K562 (cell line): ENCODE measurements at regions not wholly inside any gene's neighbourhood (a gene's known extent, or its start where the extent isn't known, plus 50 kb on each side); places are given as distances from the start of the nearest gene placed in this dataset.
A peak's percentile ranks its signal among the peaks of the same experiment; 100 is the strongest.

ENCODE experiments used
- ATAC-seq: fragments of 200-7000 bp; cut with Tn5 transposase; 3 replicates; pipeline ENCODE4 v1.9.1; 2020; ENCODE audit warnings: moderate library complexity
- BruUV-seq: library from RNA; stranded (reverse); fragments of 400-500 nt; replicated peaks from 2 replicates; lab custom pipeline; 2021; lab: Mats Ljungman, UMichigan
- CTCF ChIA-PET: fragments of 300-600 bp; formaldehyde crosslinking; extraction: SDS; loops from one replicate; lab custom pipeline; 2021; ENCODE audit warnings: low intra/inter-chr PET ratio; lab: Yijun Ruan, JAX
- POLR2A ChIA-PET: fragments of 300-600, 350-650 bp; sonication (Branson Sonifier 250); formaldehyde crosslinking; extraction: SDS; loops from one replicate; lab custom pipeline; 2021; ENCODE audit warnings: antibody characterized with exemption, inconsistent platforms; lab: Yijun Ruan, JAX
- DNase-seq, 4 experiments: peaks; one replicate each; pipeline versions ENCODE4 v3.0.0 to v3.0.0-alpha.2; 2011 to 2018; ENCODE audit warnings: low spot score in 3 of 4, mixed read lengths in 3 of 4; ENCODE audit errors: extremely low read depth in 1 of 4
- FAIRE-seq: peaks from 2 replicates; lab custom pipeline; 2011; peaks lifted over from hg19 to GRCh38; lab: Jason Lieb, UNC
- H2AFZ ChIP-seq: 2 replicates; pipeline ENCODE4 v1.6.0; 2011; ENCODE audit warnings: low read depth, low read length, control low read depth, inconsistent platforms
- H3K27ac ChIP-seq: fragments of 200-600 bp; 3 replicates; pipeline ENCODE4 v1.8.0; 2011; ENCODE audit warnings: low read depth, mild to moderate bottlenecking, control low read depth, inconsistent platforms, low read length, moderate library complexity, mixed read lengths; ENCODE audit errors: extremely low read depth
- H3K27me3 ChIP-seq, 2 experiments: fragments of 300-600 bp in 1 of 2; 2 replicates in 1 of 2; 3 replicates in 1 of 2; pipeline versions ENCODE4 v1.6.0 to v1.8.0; 2011; ENCODE audit warnings: inconsistent platforms in 2 of 2, low read length in 2 of 2, mild to moderate bottlenecking in 1 of 2, mixed read lengths in 1 of 2, moderate library complexity in 1 of 2; ENCODE audit not compliant: control insufficient read depth in 2 of 2, insufficient read depth in 2 of 2
- H3K36me3 ChIP-seq: fragments of 300-600 bp; 3 replicates; pipeline ENCODE4 v1.8.0; 2011; ENCODE audit warnings: mild to moderate bottlenecking, low read length, inconsistent platforms; ENCODE audit not compliant: control insufficient read depth, insufficient read depth
- H3K4me1 ChIP-seq, 2 experiments: fragments of 200-600 bp in 1 of 2; replicated peaks in 1 of 2; 2 replicates in 1 of 2; 3 replicates in 1 of 2; pipeline versions ENCODE4 v1.5.1 to v1.8.0; 2011; ENCODE audit warnings: inconsistent platforms in 2 of 2, low read length in 2 of 2, mild to moderate bottlenecking in 1 of 2, mixed read lengths in 1 of 2, moderate library complexity in 1 of 2; ENCODE audit not compliant: control insufficient read depth in 2 of 2, insufficient read depth in 2 of 2
- H3K4me2 ChIP-seq: 2 replicates; pipeline ENCODE4 v1.6.1; 2011; ENCODE audit warnings: low read length, control low read depth, inconsistent platforms, mixed read lengths; ENCODE audit not compliant: insufficient read depth
- H3K4me3 ChIP-seq: fragments of 200-600 bp; sonication (generic), shearing (Covaris generic); 2 replicates; pipeline ENCODE4 v1.5.1; 2016; ENCODE audit warnings: control low read depth, inconsistent platforms
- H3K79me2 ChIP-seq: fragments of 200-600 bp; 3 replicates; pipeline ENCODE4 v1.8.0; 2011; ENCODE audit warnings: low read length, inconsistent platforms; ENCODE audit not compliant: control insufficient read depth, insufficient read depth
- H3K9ac ChIP-seq, 2 experiments: 2 replicates each; pipeline versions ENCODE4 v1.6.0 to v1.6.1; 2011; ENCODE audit warnings: low read depth in 2 of 2, low read length in 2 of 2, control low read depth in 1 of 2, inconsistent platforms in 1 of 2, mild to moderate bottlenecking in 1 of 2, mixed read lengths in 1 of 2; ENCODE audit not compliant: insufficient read depth in 1 of 2
- H3K9me1 ChIP-seq: one replicate; pipeline ENCODE4 v1.6.0; 2011; ENCODE audit warnings: inconsistent platforms, mild to moderate bottlenecking, low read length, moderate library complexity; ENCODE audit not compliant: control insufficient read depth, insufficient read depth
- H3K9me3 ChIP-seq: replicated peaks from 2 replicates; pipeline ENCODE4 v1.5.1; 2011; ENCODE audit warnings: low read depth, low read length, inconsistent platforms; ENCODE audit not compliant: control insufficient read depth, insufficient read depth
- H4K20me1 ChIP-seq: replicated peaks from 2 replicates; pipeline ENCODE4 v1.6.1; 2011; ENCODE audit warnings: low read length, inconsistent platforms, mixed read lengths; ENCODE audit not compliant: control insufficient read depth, insufficient read depth
- CCNT2 ChIP-seq: IDR thresholded peaks from 2 replicates; pipeline ENCODE4 v1.6.1; 2011; ENCODE audit warnings: borderline replicate concordance, low read depth, mild to moderate bottlenecking, moderate library complexity, mixed read lengths, low read length; ENCODE audit not compliant: insufficient read length; ENCODE audit errors: extremely low read depth
- HDAC6 ChIP-seq: IDR thresholded peaks from 2 replicates; pipeline ENCODE4 v1.6.1; 2012; ENCODE audit warnings: low read depth, mild to moderate bottlenecking, control low read depth, inconsistent platforms, low read length, moderate library complexity
- LEF1 ChIP-seq: fragments of 450-650 bp; IDR thresholded peaks from 2 replicates; pipeline ENCODE4 v1.6.1; 2016; ENCODE audit warnings: mild to moderate bottlenecking
- MCM2 ChIP-seq: fragments of 450-650 bp; IDR thresholded peaks from 2 replicates; pipeline ENCODE4 v1.6.1; 2017; ENCODE audit warnings: low read depth, mild to moderate bottlenecking
- NFIX ChIP-seq: fragments of 250-450 bp; sonication (Bioruptor Pico); IDR thresholded peaks from 2 replicates; pipeline ENCODE4 v1.4.0; 2020; ENCODE audit warnings: low read depth, mild to moderate bottlenecking, moderate library complexity
- OTX1 ChIP-seq: fragments of 450-650 bp; formaldehyde crosslinking; IDR thresholded peaks from 2 replicates; pipeline ENCODE4 v1.4.0; 2022; ENCODE audit warnings: mild to moderate bottlenecking
- RBM25 ChIP-seq: fragments of 200-400 bp; formaldehyde crosslinking; IDR thresholded peaks from 2 replicates; pipeline ENCODE4 v1.6.1; 2018; ENCODE audit warnings: low read length, low read depth, moderate library complexity; ENCODE audit not compliant: severe bottlenecking
- SAFB2 ChIP-seq: fragments of 200-400 bp; formaldehyde crosslinking; IDR thresholded peaks from 2 replicates; pipeline ENCODE4 v1.6.1; 2018; ENCODE audit warnings: borderline replicate concordance, low read length, low read depth, moderate library complexity; ENCODE audit not compliant: severe bottlenecking
- SMARCA5 ChIP-seq: fragments of 450-650 bp; IDR thresholded peaks from 2 replicates; pipeline ENCODE4 v1.6.1; 2016
- STAG1 ChIP-seq: sonication (generic); formaldehyde crosslinking; IDR thresholded peaks from 2 replicates; pipeline ENCODE4 v1.5.0; 2020; ENCODE audit warnings: missing genetic modification reagents, borderline replicate concordance
- TBP ChIP-seq: optimal IDR thresholded peaks from 2 replicates; pipeline ENCODE3; 2011; ENCODE audit warnings: low read depth, low read length, improper control_type of control experiment
- ZBTB5 ChIP-seq: fragments of 450-650 bp; IDR thresholded peaks from 2 replicates; pipeline ENCODE4 v1.6.1; 2017; ENCODE audit warnings: antibody characterized with exemption
- ZFP1 ChIP-seq: fragments of 450-650 bp; formaldehyde crosslinking; IDR thresholded peaks from 2 replicates; pipeline ENCODE4 v1.4.0; 2020; ENCODE audit warnings: mild to moderate bottlenecking, mixed read lengths
- ZNF146 ChIP-seq: IDR thresholded peaks from one replicate; pipeline ENCODE4 v1.6.1; 2018; ENCODE audit warnings: missing compliant biosample characterization; ENCODE audit not compliant: unreplicated experiment
- WGBS: fragments of 100-300 bp; shearing (Covaris generic); methylation state at CpG from one replicate; pipeline ENCODE4 v1.1.6; 2016; ENCODE audit warnings: low coverage, mixed read lengths; ENCODE audit not compliant: insufficient coverage; ENCODE audit errors: missing lambda C conversion rate; 5-methylcytosine and 5-hydroxymethylcytosine counted together
- in situ Hi-C: fragments of 300-500 bp; cut with MboI; formaldehyde crosslinking; loops from 4 replicates; pipeline ENCODE4 v1.15.0; 2018; ENCODE audit warnings: inconsistent platforms, mixed read lengths
- intact Hi-C: fragments of 100-400 bp; cut with micrococcal nuclease; formaldehyde crosslinking; loops from 2 replicates; pipeline ENCODE4 v1.14.2; 2022
- TF ChIP-seq, protein P1 (sequence below): fragments of 450-650 bp; formaldehyde crosslinking; IDR thresholded peaks from 2 replicates; pipeline ENCODE4 v1.4.0; 2022; ENCODE audit warnings: mild to moderate bottlenecking, moderate library complexity

DNA sequence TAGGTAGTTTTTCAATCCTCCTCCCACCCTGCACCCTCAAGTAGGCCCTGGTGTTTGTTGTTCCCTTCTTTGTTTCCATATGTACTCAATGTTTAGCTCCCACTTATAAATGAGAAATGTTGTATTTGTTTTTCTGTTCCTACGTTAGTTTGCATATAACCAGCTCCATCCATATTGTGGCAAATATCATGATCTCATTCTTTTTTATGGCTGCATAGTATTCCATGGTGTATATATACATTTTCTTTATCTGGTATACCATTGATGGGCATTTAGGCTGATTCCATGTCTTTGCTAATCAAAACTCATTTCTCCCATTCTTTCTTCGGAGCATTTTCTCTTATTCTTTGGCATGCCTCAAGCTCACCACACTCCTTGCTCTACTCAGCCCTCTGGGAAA, 789.6 kb upstream of the KCND2 start:
- FAIRE-seq (no peak), ATAC-seq (no peak), DNase-seq (no peak)
- ChIA-PET POLR2A (no interaction called here), CTCF (no interaction called here)
- BruUV-seq: no TSS peak
- H4K20me1 ChIP-seq: no peaks in the 10 kb centered on the region
- H3K4me2 ChIP-seq: no peak overlapping the region
- H3K9ac ChIP-seq: no peak overlapping the region
- H3K4me1 ChIP-seq: no peaks in the 10 kb centered on the region
- in situ Hi-C loops (no loop called here), intact Hi-C loops (no loop called here)
- H2AFZ ChIP-seq: no peak overlapping the region
- no peaks in the 10 kb centered on the region; a peak in 1 of 5 replicates for H3K27me3 ChIP-seq
- H3K9me1 ChIP-seq: no peaks in the 10 kb centered on the region
- H3K9me3 ChIP-seq: no peaks in the 10 kb centered on the region
- 0% methylated on average over 2 of the region's 2 CpGs for WGBS
- TF ChIP-seq ZBTB5: no peak
- no peak for TF ChIP-seq NFIX (CRISPR knock-in tag)
- no peak for TF ChIP-seq TBP
- no peak for TF ChIP-seq STAG1 (CRISPR knock-in tag)
- TF ChIP-seq ZNF146 (CRISPR knock-in tag): peak; percentile 69
- TF ChIP-seq SMARCA5: no peak
- no peak for TF ChIP-seq ZFP1 (CRISPR knock-in tag)
- no peak for TF ChIP-seq LEF1
- TF ChIP-seq RBM25: peak; percentile 63
- TF ChIP-seq CCNT2: no peak
- no peak for TF ChIP-seq MCM2
- TF ChIP-seq HDAC6: no peak
- no peak for TF ChIP-seq OTX1 (CRISPR knock-in tag)
- TF ChIP-seq SAFB2: no peak
- TF ChIP-seq, protein P1, sequence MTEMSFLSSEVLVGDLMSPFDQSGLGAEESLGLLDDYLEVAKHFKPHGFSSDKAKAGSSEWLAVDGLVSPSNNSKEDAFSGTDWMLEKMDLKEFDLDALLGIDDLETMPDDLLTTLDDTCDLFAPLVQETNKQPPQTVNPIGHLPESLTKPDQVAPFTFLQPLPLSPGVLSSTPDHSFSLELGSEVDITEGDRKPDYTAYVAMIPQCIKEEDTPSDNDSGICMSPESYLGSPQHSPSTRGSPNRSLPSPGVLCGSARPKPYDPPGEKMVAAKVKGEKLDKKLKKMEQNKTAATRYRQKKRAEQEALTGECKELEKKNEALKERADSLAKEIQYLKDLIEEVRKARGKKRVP: no peak
- H3K36me3 ChIP-seq: no peaks in the 10 kb centered on the region
- H3K4me3 ChIP-seq: no peak overlapping the region
- H3K27ac ChIP-seq: no peak overlapping the region
- no peaks in the 10 kb centered on the region for H3K79me2 ChIP-seq
